Upper lobe of left lung (tissue), 4 donors: ENCODE measurements at regions not wholly inside any gene's neighbourhood (a gene's known extent, or its start where the extent isn't known, plus 50 kb on each side); places are given as distances from the start of the nearest gene placed in this dataset.

Experiments
- EP300 ChIP-seq, 4 donors: sonication (generic); formaldehyde crosslinking; IDR thresholded peaks; one replicate each; pipeline ENCODE4 v1.5.1; 2017; ENCODE audit warnings: antibody characterized with exemption in 4 of 4, control low read depth in 2 of 4
- POLR2AphosphoS5 ChIP-seq, 2 donors: sonication (generic); formaldehyde crosslinking; IDR thresholded peaks; one replicate each; pipeline ENCODE4 v1.5.1; 2017; ENCODE audit warnings: antibody characterized with exemption in 2 of 2
- TF ChIP-seq, protein P1 (sequence below), 6 experiments: fragments of 450-650 bp in 4 of 6; fragments of 200-600 bp in 2 of 6; sonication (generic) in 2 of 6; IDR thresholded peaks; one replicate each; pipeline ENCODE4 v1.5.1; 2016 to 2019; ENCODE audit warnings: antibody characterized with exemption in 6 of 6

DNA sequence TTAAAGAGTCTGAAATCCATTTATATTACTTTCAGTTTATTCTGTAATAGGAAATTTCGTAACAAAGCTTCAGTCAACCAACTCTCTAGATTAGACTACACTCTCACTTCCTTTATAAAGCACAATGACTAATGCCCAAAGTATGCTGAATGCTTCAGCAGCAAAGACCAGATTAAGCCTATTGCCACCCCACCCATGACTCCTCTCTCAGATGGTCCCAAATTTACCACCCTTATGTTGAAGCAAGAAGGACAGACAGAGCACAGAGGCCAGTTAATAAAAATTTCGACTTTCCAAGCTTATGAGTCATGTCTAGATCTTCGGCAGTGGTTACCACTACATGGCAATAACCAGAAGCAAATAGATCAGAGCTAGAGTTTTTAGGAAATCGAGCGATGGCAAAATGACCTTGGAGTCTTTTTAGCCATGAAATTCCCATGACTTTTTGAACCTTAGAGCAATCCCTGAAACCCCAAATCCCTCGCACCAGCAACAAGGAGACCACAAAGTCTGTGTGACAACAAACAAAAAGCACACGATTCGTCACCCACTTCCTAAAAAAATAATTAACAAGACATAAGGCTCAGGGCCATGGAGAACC lies 287.8 kb upstream of the RASA1 start:
- TF ChIP-seq, protein P1, sequence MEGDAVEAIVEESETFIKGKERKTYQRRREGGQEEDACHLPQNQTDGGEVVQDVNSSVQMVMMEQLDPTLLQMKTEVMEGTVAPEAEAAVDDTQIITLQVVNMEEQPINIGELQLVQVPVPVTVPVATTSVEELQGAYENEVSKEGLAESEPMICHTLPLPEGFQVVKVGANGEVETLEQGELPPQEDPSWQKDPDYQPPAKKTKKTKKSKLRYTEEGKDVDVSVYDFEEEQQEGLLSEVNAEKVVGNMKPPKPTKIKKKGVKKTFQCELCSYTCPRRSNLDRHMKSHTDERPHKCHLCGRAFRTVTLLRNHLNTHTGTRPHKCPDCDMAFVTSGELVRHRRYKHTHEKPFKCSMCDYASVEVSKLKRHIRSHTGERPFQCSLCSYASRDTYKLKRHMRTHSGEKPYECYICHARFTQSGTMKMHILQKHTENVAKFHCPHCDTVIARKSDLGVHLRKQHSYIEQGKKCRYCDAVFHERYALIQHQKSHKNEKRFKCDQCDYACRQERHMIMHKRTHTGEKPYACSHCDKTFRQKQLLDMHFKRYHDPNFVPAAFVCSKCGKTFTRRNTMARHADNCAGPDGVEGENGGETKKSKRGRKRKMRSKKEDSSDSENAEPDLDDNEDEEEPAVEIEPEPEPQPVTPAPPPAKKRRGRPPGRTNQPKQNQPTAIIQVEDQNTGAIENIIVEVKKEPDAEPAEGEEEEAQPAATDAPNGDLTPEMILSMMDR (IDR thresholded peaks at IDR 0.05), result no peak
- TF ChIP-seq POLR2AphosphoS5 (IDR thresholded peaks at IDR 0.05) (no peak), EP300 (IDR thresholded peaks at IDR 0.05) (no peak)
